Smooth muscle cell (in vitro differentiated cells): ENCODE measurements at regions not wholly inside any gene's neighbourhood (a gene's known extent, or its start where the extent isn't known, plus 50 kb on each side); places are given as distances from the start of the nearest gene placed in this dataset.

ENCODE experiments used
- DNase-seq: peaks from one replicate; lab custom pipeline; 2025; ENCODE audit not compliant: unreplicated experiment; lab: John Stamatoyannopoulos, UW
- H2AFZ ChIP-seq: fragments of 200-600 bp; sonication (generic); 2 replicates; pipeline ENCODE4 v1.6.0; 2016; ENCODE audit warnings: antibody characterized with exemption, low read depth, mild to moderate bottlenecking
- H3F3A ChIP-seq: fragments of 200-600 bp; sonication (generic); 2 replicates; pipeline ENCODE4 v1.6.0; 2017; ENCODE audit warnings: antibody characterized with exemption, low read depth
- H3K27ac ChIP-seq: fragments of 200-600 bp; sonication (generic); 2 replicates; pipeline ENCODE4 v1.5.1; 2016; ENCODE audit warnings: low read depth, mild to moderate bottlenecking
- H3K27me3 ChIP-seq: fragments of 200-600 bp; sonication (generic); 2 replicates; pipeline ENCODE4 v1.6.1; 2016; ENCODE audit warnings: low read depth, mild to moderate bottlenecking
- H3K36me3 ChIP-seq: fragments of 200-600 bp; sonication (generic); 2 replicates; pipeline ENCODE4 v1.5.1; 2016; ENCODE audit warnings: low read depth
- H3K4me1 ChIP-seq: fragments of 200-600 bp; sonication (generic); 2 replicates; pipeline ENCODE4 v1.5.1; 2016; ENCODE audit warnings: low read depth
- H3K4me2 ChIP-seq: fragments of 200-600 bp; sonication (generic); 2 replicates; pipeline ENCODE4 v1.6.0; 2016; ENCODE audit warnings: mild to moderate bottlenecking
- H3K4me3 ChIP-seq: fragments of 200-600 bp; sonication (generic); 2 replicates; pipeline ENCODE4 v1.5.1; 2016; ENCODE audit warnings: mild to moderate bottlenecking
- H3K79me2 ChIP-seq: fragments of 200-600 bp; sonication (generic); 2 replicates; pipeline ENCODE4 v1.6.0; 2016; ENCODE audit warnings: low read depth, mild to moderate bottlenecking
- H3K9ac ChIP-seq: fragments of 200-600 bp; sonication (generic); 2 replicates; pipeline ENCODE4 v1.6.0; 2016; ENCODE audit warnings: low read depth
- H3K9me3 ChIP-seq: fragments of 200-600 bp; sonication (generic); replicated peaks from 2 replicates; pipeline ENCODE4 v1.5.1; 2016; ENCODE audit warnings: low read depth
- H4K20me1 ChIP-seq: fragments of 200-600 bp; sonication (generic); 2 replicates; pipeline ENCODE4 v1.6.0; 2016; ENCODE audit warnings: low read depth
- WGBS: methylation state at CpG from one replicate; pipeline ENCODE4 v1.1.7; 2016; ENCODE audit warnings: low lambda C conversion rate; 5-methylcytosine and 5-hydroxymethylcytosine counted together
- TF ChIP-seq, protein P1 (sequence below): fragments of 200-600 bp; sonication (generic); IDR thresholded peaks from 2 replicates; pipeline ENCODE4 v1.5.1; 2017; ENCODE audit warnings: borderline replicate concordance, mild to moderate bottlenecking, antibody characterized with exemption; ENCODE audit not compliant: insufficient read depth, poor library complexity, severe bottlenecking

DNA sequence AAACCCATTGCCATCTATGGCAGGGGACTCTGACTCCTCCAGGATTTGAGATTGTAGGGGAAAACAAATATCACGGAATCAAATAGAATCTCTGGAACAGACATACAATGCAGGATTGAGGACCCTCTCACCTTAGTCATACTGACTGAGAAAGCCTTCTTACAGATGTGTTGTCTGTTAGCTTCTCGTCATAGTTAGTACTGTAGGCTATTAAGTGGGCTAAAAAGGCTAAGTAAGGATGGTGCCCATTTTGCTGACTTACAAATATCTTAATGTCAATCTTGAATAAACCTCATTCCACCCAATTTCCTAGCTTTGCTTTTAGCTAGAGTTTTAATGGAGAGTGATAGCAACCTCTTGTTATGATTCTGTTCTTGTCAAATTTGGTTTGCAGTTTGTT is 352.4 kb downstream of the QKI start:
- Histone ChIP-seq H3K79me2 (no peaks in the 10 kb centered on the region), H3K27ac (no peak overlapping the region), H3K4me3 (no peak overlapping the region), H2AFZ (no peak overlapping the region), H3F3A (peaks cover 5% of the 10 kb centered on the region), H3K27me3 (no peaks in the 10 kb centered on the region), H3K9me3 (no peaks in the 10 kb centered on the region), H3K4me1 (peaks cover 7% of the 10 kb centered on the region), H3K36me3 (no peaks in the 10 kb centered on the region), H3K9ac (no peak overlapping the region), H4K20me1 (no peaks in the 10 kb centered on the region), H3K4me2 (no peak overlapping the region)
- WGBS = 93% methylated on average over 2 of the region's 2 CpGs
- no peak for DNase-seq
- TF ChIP-seq, protein P1, sequence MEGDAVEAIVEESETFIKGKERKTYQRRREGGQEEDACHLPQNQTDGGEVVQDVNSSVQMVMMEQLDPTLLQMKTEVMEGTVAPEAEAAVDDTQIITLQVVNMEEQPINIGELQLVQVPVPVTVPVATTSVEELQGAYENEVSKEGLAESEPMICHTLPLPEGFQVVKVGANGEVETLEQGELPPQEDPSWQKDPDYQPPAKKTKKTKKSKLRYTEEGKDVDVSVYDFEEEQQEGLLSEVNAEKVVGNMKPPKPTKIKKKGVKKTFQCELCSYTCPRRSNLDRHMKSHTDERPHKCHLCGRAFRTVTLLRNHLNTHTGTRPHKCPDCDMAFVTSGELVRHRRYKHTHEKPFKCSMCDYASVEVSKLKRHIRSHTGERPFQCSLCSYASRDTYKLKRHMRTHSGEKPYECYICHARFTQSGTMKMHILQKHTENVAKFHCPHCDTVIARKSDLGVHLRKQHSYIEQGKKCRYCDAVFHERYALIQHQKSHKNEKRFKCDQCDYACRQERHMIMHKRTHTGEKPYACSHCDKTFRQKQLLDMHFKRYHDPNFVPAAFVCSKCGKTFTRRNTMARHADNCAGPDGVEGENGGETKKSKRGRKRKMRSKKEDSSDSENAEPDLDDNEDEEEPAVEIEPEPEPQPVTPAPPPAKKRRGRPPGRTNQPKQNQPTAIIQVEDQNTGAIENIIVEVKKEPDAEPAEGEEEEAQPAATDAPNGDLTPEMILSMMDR = no peak

DNA sequence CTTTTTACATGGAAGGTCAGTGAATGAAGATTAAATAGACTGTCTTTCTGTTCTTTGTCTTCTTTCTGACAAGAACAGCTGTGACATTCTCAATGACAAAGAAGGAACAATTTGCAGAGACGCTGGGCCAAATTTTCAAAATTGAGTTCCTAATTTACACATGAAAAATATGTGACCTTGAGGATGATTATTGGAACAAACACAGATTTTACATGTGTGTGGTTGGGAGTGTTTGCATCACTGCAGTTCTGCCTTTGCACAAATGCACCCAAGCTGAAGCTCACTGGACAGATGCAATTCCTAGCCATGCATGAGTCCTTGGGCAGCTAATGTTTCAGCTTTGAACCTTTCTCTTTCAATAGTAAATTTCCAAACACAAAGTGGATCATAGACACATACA is 350.8 kb downstream of the QKI start:
- H3K4me2 ChIP-seq = no peak overlapping the region
- no peaks in the 10 kb centered on the region for H3K79me2 ChIP-seq
- H3K4me1 ChIP-seq = peaks cover 7% of the 10 kb centered on the region
- peaks cover 5% of the 10 kb centered on the region for H3F3A ChIP-seq
- H3K36me3 ChIP-seq = no peaks in the 10 kb centered on the region
- H3K9me3 ChIP-seq = no peaks in the 10 kb centered on the region
- no peak overlapping the region for H3K4me3 ChIP-seq
- no peaks in the 10 kb centered on the region for H4K20me1 ChIP-seq
- H3K9ac ChIP-seq = no peak overlapping the region
- WGBS = 69% methylated on average over 1 of the region's 1 CpG
- H2AFZ ChIP-seq = peak overlapping the region; percentile 81
- TF ChIP-seq, protein P1 = no peak
- H3K27ac ChIP-seq = no peak overlapping the region
- no peaks in the 10 kb centered on the region for H3K27me3 ChIP-seq
- no peak for DNase-seq

GRCh38 chr6:163764565-163764964 is 350.0 kb downstream of the QKI start:
- Histone ChIP-seq H3K9me3 (no peaks in the 10 kb centered on the region), H3K4me3 (no peak overlapping the region), H3K4me1 (peaks cover 7% of the 10 kb centered on the region), H3K4me2 (peak overlapping the region; percentile 58), H3K79me2 (no peaks in the 10 kb centered on the region), H3K27me3 (no peaks in the 10 kb centered on the region), H4K20me1 (no peaks in the 10 kb centered on the region), H3F3A (peaks cover 5% of the 10 kb centered on the region), H3K36me3 (no peaks in the 10 kb centered on the region), H2AFZ (peak overlapping the region; percentile 81), H3K9ac (no peak overlapping the region), H3K27ac (peak overlapping the region; percentile 48)
- 3% methylated on average over 4 of the region's 4 CpGs for WGBS
- TF ChIP-seq, protein P1 = no peak
- DNase-seq = no peak

DNA sequence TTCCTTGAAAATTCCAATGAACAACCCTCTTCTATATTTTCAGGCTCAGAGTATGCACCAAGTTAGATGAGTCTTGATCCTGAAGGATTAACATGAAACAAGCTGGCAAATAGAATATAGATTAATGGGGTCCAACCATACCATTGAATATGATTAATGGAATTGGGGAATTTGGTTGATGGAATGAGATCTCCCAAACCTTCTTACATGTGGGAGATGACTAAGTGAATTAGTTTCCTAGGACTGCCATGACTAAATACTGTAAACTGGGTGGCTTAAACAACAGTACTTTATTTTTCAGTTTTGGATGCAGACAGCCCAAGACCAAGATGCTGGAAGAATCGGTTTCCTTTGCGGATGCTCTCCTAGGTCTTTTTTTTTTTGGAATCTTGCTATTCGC is 347.0 kb downstream of the QKI start:
- no peak overlapping the region for H3K9ac ChIP-seq
- TF ChIP-seq, protein P1 = no peak
- 60% methylated on average over 3 of the region's 3 CpGs for WGBS

More for the DNA sequence above, 347.0 kb downstream of the QKI start:
- Histone ChIP-seq H3K4me2 (no peak overlapping the region), H3K9me3 (no peaks in the 10 kb centered on the region), H3K27ac (peak overlapping the region; percentile 70), H4K20me1 (no peaks in the 10 kb centered on the region), H2AFZ (no peak overlapping the region), H3K4me1 (peaks cover 7% of the 10 kb centered on the region), H3K36me3 (no peaks in the 10 kb centered on the region), H3K4me3 (no peak overlapping the region), H3K79me2 (no peaks in the 10 kb centered on the region), H3F3A (peaks cover 5% of the 10 kb centered on the region), H3K27me3 (no peaks in the 10 kb centered on the region)
- DNase-seq = no peak
